ENCODE measurements at regions not wholly inside any gene's neighbourhood (a gene's known extent, or its start where the extent isn't known, plus 50 kb on each side); places are given as distances from the start of the nearest gene placed in this dataset.

DNA sequence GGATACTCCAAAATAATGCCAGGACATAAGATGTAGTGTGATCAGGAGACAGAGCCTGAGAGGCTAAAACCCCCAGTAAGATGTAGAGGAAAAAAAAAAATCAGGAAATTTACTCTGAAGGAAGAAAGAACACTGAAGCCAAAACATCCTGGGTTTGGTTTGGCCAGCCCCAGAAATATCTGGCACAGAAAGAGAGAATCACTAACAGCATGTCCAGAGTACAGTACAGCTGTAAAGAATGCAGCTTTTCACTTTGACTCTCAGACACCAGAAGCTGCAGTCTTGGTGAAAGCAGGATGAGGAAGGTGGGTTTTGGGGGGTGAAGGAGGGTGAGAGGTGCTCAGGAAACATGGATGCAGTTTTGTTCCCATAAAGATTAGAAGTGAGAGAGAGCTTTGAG, 1577.7 kb upstream of the ACVR2A start:
- no peaks in the 10 kb centered on the region for H3K36me3 ChIP-seq (ENCODE audit: insufficient read depth, low read length)
- no peak overlapping the region for H3K4me2 ChIP-seq (ENCODE audit: low read length)
- H3K9me3 ChIP-seq (replicated peaks; ENCODE audit: low read length), result no peaks in the 10 kb centered on the region
- no peaks in the 10 kb centered on the region for H3K27me3 ChIP-seq (ENCODE audit: control insufficient read depth, insufficient read depth, low read length)
- H3K4me1 ChIP-seq (ENCODE audit: control insufficient read depth, insufficient read depth, low read length), result peaks cover 14% of the 10 kb centered on the region
- no peak overlapping the region for H3K9ac ChIP-seq (ENCODE audit: low read depth, low read length)
- H3K4me3 ChIP-seq (ENCODE audit: low read length), result no peak overlapping the region

DNA sequence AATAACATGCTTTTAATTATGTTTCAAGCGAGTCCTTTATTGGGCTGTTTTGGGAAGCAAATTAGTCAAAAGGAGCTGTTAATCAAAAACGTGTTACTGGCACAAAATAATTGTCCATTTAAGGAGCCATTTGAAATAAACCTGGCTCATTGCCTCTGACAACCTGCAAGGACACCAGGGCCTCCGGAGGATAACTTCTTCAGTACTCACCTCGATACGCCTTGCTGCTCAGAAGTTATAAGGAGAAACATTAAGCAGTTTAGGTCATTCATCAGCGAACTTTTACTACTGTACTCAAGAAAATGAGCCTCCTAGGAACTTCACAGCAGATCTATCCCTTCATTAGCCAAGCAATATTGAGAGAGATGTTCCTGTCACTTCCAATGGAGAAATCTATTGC, 1579.2 kb upstream of the ACVR2A start:
- Histone ChIP-seq H3K9me3 (replicated peaks; ENCODE audit: low read length) (no peaks in the 10 kb centered on the region), H3K4me1 (ENCODE audit: control insufficient read depth, insufficient read depth, low read length) (peaks cover 7% of the 10 kb centered on the region), H3K9ac (ENCODE audit: low read depth, low read length) (no peak overlapping the region), H3K4me2 (ENCODE audit: low read length) (no peak overlapping the region), H3K36me3 (ENCODE audit: insufficient read depth, low read length) (no peaks in the 10 kb centered on the region), H3K4me3 (ENCODE audit: low read length) (no peak overlapping the region), H3K27me3 (ENCODE audit: control insufficient read depth, insufficient read depth, low read length) (no peaks in the 10 kb centered on the region)

- no peak overlapping the region for H3K4me2 ChIP-seq (ENCODE audit: low read length)
- H3K27me3 ChIP-seq (ENCODE audit: control insufficient read depth, insufficient read depth, low read length), result no peaks in the 10 kb centered on the region
- H3K9me3 ChIP-seq (replicated peaks; ENCODE audit: low read length), result no peaks in the 10 kb centered on the region
- no peaks in the 10 kb centered on the region for H3K36me3 ChIP-seq (ENCODE audit: insufficient read depth, low read length)
- H3K9ac ChIP-seq (ENCODE audit: low read depth, low read length), result no peak overlapping the region
- no peak overlapping the region for H3K4me3 ChIP-seq (ENCODE audit: low read length)
- H3K4me1 ChIP-seq (ENCODE audit: control insufficient read depth, insufficient read depth, low read length), result no peaks in the 10 kb centered on the region
Measured at GRCh38 chr2:146262606-146263005, 1582.2 kb upstream of the ACVR2A start.

DNA sequence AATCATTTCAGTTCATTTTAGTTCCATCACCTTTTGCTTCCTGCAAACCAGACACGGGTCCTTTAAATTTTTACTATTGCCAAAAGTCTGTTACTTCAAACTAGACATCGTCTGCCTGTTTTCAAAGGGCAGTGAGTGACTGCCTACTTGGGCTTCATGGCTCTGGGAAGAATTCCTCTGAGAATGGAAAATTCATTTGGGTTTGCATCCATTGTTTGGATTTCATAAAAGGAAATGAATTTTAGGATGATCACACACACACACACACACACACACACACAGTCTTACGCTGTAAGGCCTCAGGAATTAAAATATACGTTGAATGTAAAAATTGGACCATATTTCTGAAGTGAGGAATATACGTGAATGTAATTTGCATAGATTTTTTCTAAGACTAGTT, 1584.3 kb upstream of the ACVR2A start:
- Histone ChIP-seq H3K9ac (ENCODE audit: low read depth, low read length) (no peak overlapping the region), H3K4me1 (ENCODE audit: control insufficient read depth, insufficient read depth, low read length) (no peaks in the 10 kb centered on the region), H3K9me3 (replicated peaks; ENCODE audit: low read length) (no peaks in the 10 kb centered on the region), H3K4me3 (ENCODE audit: low read length) (no peak overlapping the region), H3K36me3 (ENCODE audit: insufficient read depth, low read length) (no peaks in the 10 kb centered on the region), H3K27me3 (ENCODE audit: control insufficient read depth, insufficient read depth, low read length) (no peaks in the 10 kb centered on the region), H3K4me2 (ENCODE audit: low read length) (no peak overlapping the region)

DNA sequence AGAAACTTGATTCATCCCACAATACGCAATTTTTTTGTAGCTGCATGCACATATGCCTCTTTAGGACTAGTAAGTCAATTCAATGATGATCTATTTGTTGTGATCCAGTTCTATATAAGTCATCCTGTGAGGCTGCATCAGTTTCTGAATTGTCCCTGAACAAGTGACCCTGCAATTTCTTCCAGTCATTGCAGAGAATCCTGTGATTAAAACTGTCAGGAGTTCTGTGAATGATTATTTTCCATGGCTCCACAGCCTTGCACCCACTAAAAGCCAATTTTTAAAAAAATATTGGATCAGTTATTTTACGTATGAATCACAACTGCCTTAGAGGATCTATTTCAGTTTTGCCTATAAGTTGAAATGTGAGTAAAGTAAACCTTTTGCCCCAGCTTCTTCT, 1585.0 kb upstream of the ACVR2A start:
- Histone ChIP-seq H3K9ac (ENCODE audit: low read depth, low read length) (no peak overlapping the region), H3K4me1 (ENCODE audit: control insufficient read depth, insufficient read depth, low read length) (no peaks in the 10 kb centered on the region), H3K36me3 (ENCODE audit: insufficient read depth, low read length) (no peaks in the 10 kb centered on the region), H3K4me2 (ENCODE audit: low read length) (no peak overlapping the region), H3K9me3 (replicated peaks; ENCODE audit: low read length) (no peaks in the 10 kb centered on the region), H3K27me3 (ENCODE audit: control insufficient read depth, insufficient read depth, low read length) (no peaks in the 10 kb centered on the region), H3K4me3 (ENCODE audit: low read length) (no peak overlapping the region)

GRCh38 chr2:146258071-146258470, 1586.8 kb upstream of the ACVR2A start:
- Histone ChIP-seq H3K36me3 (ENCODE audit: insufficient read depth, low read length) (no peaks in the 10 kb centered on the region), H3K27me3 (ENCODE audit: control insufficient read depth, insufficient read depth, low read length) (no peaks in the 10 kb centered on the region), H3K4me1 (ENCODE audit: control insufficient read depth, insufficient read depth, low read length) (no peaks in the 10 kb centered on the region), H3K9ac (ENCODE audit: low read depth, low read length) (no peak overlapping the region), H3K4me3 (ENCODE audit: low read length) (no peak overlapping the region), H3K4me2 (ENCODE audit: low read length) (no peak overlapping the region), H3K9me3 (replicated peaks; ENCODE audit: low read length) (no peaks in the 10 kb centered on the region)

GRCh38 chr2:146252119-146252518, 1592.7 kb upstream of the ACVR2A start:
- Histone ChIP-seq H3K4me3 (ENCODE audit: low read length) (no peak overlapping the region), H3K36me3 (ENCODE audit: insufficient read depth, low read length) (no peaks in the 10 kb centered on the region), H3K9ac (ENCODE audit: low read depth, low read length) (no peak overlapping the region), H3K9me3 (replicated peaks; ENCODE audit: low read length) (no peaks in the 10 kb centered on the region), H3K4me2 (ENCODE audit: low read length) (no peak overlapping the region), H3K27me3 (ENCODE audit: control insufficient read depth, insufficient read depth, low read length) (no peaks in the 10 kb centered on the region), H3K4me1 (ENCODE audit: control insufficient read depth, insufficient read depth, low read length) (no peaks in the 10 kb centered on the region)

GRCh38 chr2:146251328-146251727, 1593.5 kb upstream of the ACVR2A start:
- no peaks in the 10 kb centered on the region for H3K36me3 ChIP-seq (ENCODE audit: insufficient read depth, low read length)
- no peak overlapping the region for H3K4me3 ChIP-seq (ENCODE audit: low read length)
- H3K27me3 ChIP-seq (ENCODE audit: control insufficient read depth, insufficient read depth, low read length), result no peaks in the 10 kb centered on the region
- H3K9me3 ChIP-seq (replicated peaks; ENCODE audit: low read length), result no peaks in the 10 kb centered on the region
- no peak overlapping the region for H3K4me2 ChIP-seq (ENCODE audit: low read length)
- H3K4me1 ChIP-seq (ENCODE audit: control insufficient read depth, insufficient read depth, low read length), result peaks cover 5% of the 10 kb centered on the region
- H3K9ac ChIP-seq (ENCODE audit: low read depth, low read length), result no peak overlapping the region

GRCh38 chr2:146246736-146247523, 1597.9 kb upstream of the ACVR2A start:
- H3K9ac ChIP-seq (ENCODE audit: low read depth, low read length), result no peak overlapping the region
- no peaks in the 10 kb centered on the region for H3K9me3 ChIP-seq (replicated peaks; ENCODE audit: low read length)
- no peaks in the 10 kb centered on the region for H3K27me3 ChIP-seq (ENCODE audit: control insufficient read depth, insufficient read depth, low read length)
- H3K4me1 ChIP-seq (ENCODE audit: control insufficient read depth, insufficient read depth, low read length), result peaks cover 13% of the 10 kb centered on the region
- H3K36me3 ChIP-seq (ENCODE audit: insufficient read depth, low read length), result no peaks in the 10 kb centered on the region
- H3K4me3 ChIP-seq (ENCODE audit: low read length), result no peak overlapping the region
- H3K4me2 ChIP-seq (ENCODE audit: low read length), result no peak overlapping the region

- H3K36me3 ChIP-seq (ENCODE audit: insufficient read depth, low read length), result no peaks in the 10 kb centered on the region
- peaks cover 13% of the 10 kb centered on the region for H3K4me1 ChIP-seq (ENCODE audit: control insufficient read depth, insufficient read depth, low read length)
- no peaks in the 10 kb centered on the region for H3K9me3 ChIP-seq (replicated peaks; ENCODE audit: low read length)
- H3K27me3 ChIP-seq (ENCODE audit: control insufficient read depth, insufficient read depth, low read length), result no peaks in the 10 kb centered on the region
- H3K4me3 ChIP-seq (ENCODE audit: low read length), result no peak overlapping the region
- no peak overlapping the region for H3K4me2 ChIP-seq (ENCODE audit: low read length)
- H3K9ac ChIP-seq (ENCODE audit: low read depth, low read length), result no peak overlapping the region
Measured at GRCh38 chr2:146246002-146246735, 1598.7 kb upstream of the ACVR2A start.

- no peaks in the 10 kb centered on the region for H3K36me3 ChIP-seq (ENCODE audit: insufficient read depth, low read length)
- no peaks in the 10 kb centered on the region for H3K9me3 ChIP-seq (replicated peaks; ENCODE audit: low read length)
- H3K9ac ChIP-seq (ENCODE audit: low read depth, low read length), result no peak overlapping the region
- no peak overlapping the region for H3K4me3 ChIP-seq (ENCODE audit: low read length)
- H3K4me2 ChIP-seq (ENCODE audit: low read length), result no peak overlapping the region
- H3K27me3 ChIP-seq (ENCODE audit: control insufficient read depth, insufficient read depth, low read length), result no peaks in the 10 kb centered on the region
- H3K4me1 ChIP-seq (ENCODE audit: control insufficient read depth, insufficient read depth, low read length), result peaks cover 20% of the 10 kb centered on the region
Measured at GRCh38 chr2:146244830-146245229, 1600.0 kb upstream of the ACVR2A start.

GRCh38 chr2:146244131-146244530, 1600.7 kb upstream of the ACVR2A start:
- Histone ChIP-seq H3K9ac (ENCODE audit: low read depth, low read length) (no peak overlapping the region), H3K36me3 (ENCODE audit: insufficient read depth, low read length) (no peaks in the 10 kb centered on the region), H3K9me3 (replicated peaks; ENCODE audit: low read length) (no peaks in the 10 kb centered on the region), H3K4me2 (ENCODE audit: low read length) (no peak overlapping the region), H3K27me3 (ENCODE audit: control insufficient read depth, insufficient read depth, low read length) (no peaks in the 10 kb centered on the region), H3K4me1 (ENCODE audit: control insufficient read depth, insufficient read depth, low read length) (peaks cover 25% of the 10 kb centered on the region), H3K4me3 (ENCODE audit: low read length) (no peak overlapping the region)

Data from skeletal muscle satellite cell (primary cell).